Endothelial cell of umbilical vein (primary cell): ENCODE measurements at regions not wholly inside any gene's neighbourhood (a gene's known extent, or its start where the extent isn't known, plus 50 kb on each side); places are given as distances from the start of the nearest gene placed in this dataset.

Source experiments
- BruUV-seq: library from RNA; stranded (reverse); fragments of 400-500 nt; replicated peaks from 2 replicates; lab custom pipeline; 2021; lab: Mats Ljungman, UMichigan
- CTCF ChIA-PET: fragments of 300-600, 350-600 bp; sonication (Branson Sonifier 250); formaldehyde crosslinking; loops from one replicate; lab custom pipeline; 2021; ENCODE audit warnings: antibody characterized with exemption, inconsistent platforms; lab: Charles Lee
- POLR2A ChIA-PET: fragments of 300-600, 350-600 bp; sonication (Branson Sonifier 250); formaldehyde crosslinking; loops from one replicate; lab custom pipeline; 2021; ENCODE audit warnings: antibody characterized with exemption, inconsistent platforms; lab: Charles Lee
- DNase-seq: peaks from one replicate; pipeline ENCODE4 v3.0.0-alpha.2; 2011; ENCODE audit warnings: low read depth, low spot score
- FAIRE-seq: peaks from 2 replicates; lab custom pipeline; 2011; peaks lifted over from hg19 to GRCh38; lab: Jason Lieb, UNC
- H2AFZ ChIP-seq: 2 replicates; pipeline ENCODE4 v1.6.0; 2012; ENCODE audit warnings: low read depth, low read length, control low read depth, inconsistent platforms
- H3K27ac ChIP-seq: 2 replicates; pipeline ENCODE4 v1.5.1; 2011; ENCODE audit warnings: low read depth, mild to moderate bottlenecking, control low read depth, low read length, moderate library complexity; ENCODE audit not compliant: insufficient read depth
- H3K27me3 ChIP-seq, 2 experiments: 2 replicates each; pipeline versions ENCODE4 v1.6.0 to v1.6.1; 2011; ENCODE audit warnings: low read length in 2 of 2, mixed read lengths in 1 of 2; ENCODE audit not compliant: control insufficient read depth in 2 of 2, insufficient read depth in 2 of 2
- H3K36me3 ChIP-seq, 2 experiments: 2 replicates in 1 of 2; 3 replicates in 1 of 2; pipeline ENCODE4 v1.5.1; 2011; ENCODE audit warnings: low read length in 2 of 2, mild to moderate bottlenecking in 1 of 2, moderate library complexity in 1 of 2; ENCODE audit not compliant: control insufficient read depth in 2 of 2, insufficient read depth in 2 of 2; ENCODE audit errors: extremely low read depth in 1 of 2
- H3K4me1 ChIP-seq: 3 replicates; pipeline ENCODE4 v1.5.1; 2011; ENCODE audit warnings: mild to moderate bottlenecking, low read length; ENCODE audit not compliant: control insufficient read depth, insufficient read depth; ENCODE audit errors: extremely low read depth
- H3K4me2 ChIP-seq: 2 replicates; pipeline ENCODE4 v1.6.1; 2011; ENCODE audit warnings: low read length, control low read depth, mixed read lengths; ENCODE audit not compliant: insufficient read depth
- H3K4me3 ChIP-seq, 3 experiments: fragments of 200-600 bp in 1 of 3; sonication (generic), shearing (Covaris generic) in 1 of 3; replicated peaks in 1 of 3; 2 replicates each; pipeline ENCODE4 v1.5.1; 2011 to 2016; ENCODE audit warnings: control low read depth in 3 of 3, low read length in 3 of 3, mild to moderate bottlenecking in 2 of 3, inconsistent platforms in 1 of 3, low read depth in 1 of 3, moderate library complexity in 1 of 3; ENCODE audit not compliant: insufficient read depth in 1 of 3
- H3K79me2 ChIP-seq: 2 replicates; pipeline ENCODE4 v1.6.0; 2012; ENCODE audit warnings: low read length, inconsistent platforms; ENCODE audit not compliant: control insufficient read depth, insufficient read depth
- H3K9ac ChIP-seq: replicated peaks from 2 replicates; pipeline ENCODE3; 2011; ENCODE audit warnings: low read length, control low read depth; ENCODE audit not compliant: insufficient read depth; ENCODE audit errors: extremely low read depth
- H3K9me1 ChIP-seq: replicated peaks from 3 replicates; pipeline ENCODE4 v1.6.0; 2011; ENCODE audit warnings: mild to moderate bottlenecking, low read length; ENCODE audit not compliant: control insufficient read depth, insufficient read depth; ENCODE audit errors: extremely low read depth
- H3K9me3 ChIP-seq: replicated peaks from 2 replicates; pipeline ENCODE4 v1.5.1; 2012; ENCODE audit warnings: low read length, inconsistent platforms; ENCODE audit not compliant: control insufficient read depth, insufficient read depth
- H4K20me1 ChIP-seq: replicated peaks from 2 replicates; pipeline ENCODE3; 2011; ENCODE audit warnings: mild to moderate bottlenecking, low read length; ENCODE audit not compliant: control insufficient read depth, insufficient read depth; ENCODE audit errors: extremely low read depth
- CTCF ChIP-seq, 2 donors: IDR thresholded peaks; 1 replicate in 1 of 2; 2 replicates in 1 of 2; pipeline ENCODE4 v1.5.1; 2011; ENCODE audit warnings: low read length in 2 of 2, mild to moderate bottlenecking in 2 of 2, moderate library complexity in 2 of 2, control low read depth in 1 of 2, inconsistent platforms in 1 of 2, low read depth in 1 of 2; ENCODE audit not compliant: insufficient read depth in 1 of 2; ENCODE audit errors: extremely low read depth in 1 of 2
- EZH2 ChIP-seq: IDR thresholded peaks from 2 replicates; pipeline ENCODE4 v1.6.1; 2012; ENCODE audit warnings: borderline replicate concordance, low read depth, mild to moderate bottlenecking, moderate library complexity, low read length, inconsistent platforms; ENCODE audit not compliant: severe bottlenecking
- FOS ChIP-seq: IDR thresholded peaks from 2 replicates; pipeline ENCODE4 v1.6.1; 2011; ENCODE audit warnings: mild to moderate bottlenecking, low read length, moderate library complexity, borderline replicate concordance; ENCODE audit not compliant: insufficient read depth
- GATA2 ChIP-seq: IDR thresholded peaks from 2 replicates; pipeline ENCODE4 v1.7.0; 2011; ENCODE audit warnings: low read depth, mild to moderate bottlenecking, moderate library complexity, mixed read lengths, low read length; ENCODE audit not compliant: insufficient read length, insufficient read depth
- JUN ChIP-seq: IDR thresholded peaks from 2 replicates; pipeline ENCODE4 v1.6.1; 2011; ENCODE audit warnings: borderline replicate concordance, low read depth; ENCODE audit not compliant: insufficient read length, insufficient read depth
- MAX ChIP-seq: IDR thresholded peaks from 2 replicates; pipeline ENCODE4 v1.6.1; 2011; ENCODE audit not compliant: insufficient read depth, insufficient read length
- MYC ChIP-seq: IDR thresholded peaks from one replicate; pipeline ENCODE4 v1.6.1; 2011; ENCODE audit warnings: mild to moderate bottlenecking, low read depth, low read length
- POLR2A ChIP-seq: IDR thresholded peaks from 2 replicates; pipeline ENCODE4 v1.6.1; 2012; ENCODE audit warnings: low read depth, mild to moderate bottlenecking, control low read depth, low read length
- POLR2AphosphoS5 ChIP-seq: IDR thresholded peaks from 2 replicates; pipeline ENCODE4 v1.6.1; 2012; ENCODE audit warnings: low read depth, mild to moderate bottlenecking, control low read depth, low read length, moderate library complexity; ENCODE audit not compliant: insufficient read depth
- dilution Hi-C: fragments of 300-500 bp; cut with MboI; formaldehyde crosslinking; loops from one replicate; pipeline ENCODE4 v1.15.0; 2019; ENCODE audit warnings: low sequenced_read_pairs; ENCODE audit not compliant: extremely low pct_ligation_motif_present
- intact Hi-C: fragments of 100-400 bp; cut with micrococcal nuclease; formaldehyde crosslinking; loops from one replicate; pipeline ENCODE4 v1.10.0; 2022

- ChIA-PET POLR2A (no interaction called here), CTCF (no interaction called here)
- Histone ChIP-seq H3K9ac (no peak overlapping the region), H3K9me3 (peaks cover 4% of the 10 kb centered on the region), H3K27ac (no peak overlapping the region), H3K79me2 (no peaks in the 10 kb centered on the region), H3K27me3 (no peaks in the 10 kb centered on the region), H3K36me3 (no peaks in the 10 kb centered on the region), H3K4me3 (no peak overlapping the region), H3K4me1 (no peaks in the 10 kb centered on the region), H3K4me2 (no peak overlapping the region), H2AFZ (no peak overlapping the region), H4K20me1 (no peaks in the 10 kb centered on the region), H3K9me1 (no peaks in the 10 kb centered on the region)
- dilution Hi-C loops: no loop called here
- BruUV-seq: no TSS peak
- intact Hi-C loops: no loop called here
- FAIRE-seq (no peak), DNase-seq (no peak)
- TF ChIP-seq EZH2 (no peak), FOS (no peak), POLR2AphosphoS5 (no peak), GATA2 (no peak), POLR2A (no peak), CTCF (IDR thresholded peaks at IDR 0.05; ENCODE audit: extremely low read depth in 1 of 2, insufficient read depth in 1 of 2, low read depth in 1 of 2, low read length in 2 of 2) (no peak), JUN (no peak), MAX (no peak), MYC (no peak)
Measured at GRCh38 chr4:63728480-63729177, 680.6 kb downstream of the TECRL start.
